ENCODE measurements at regions not wholly inside any gene's neighbourhood (a gene's known extent, or its start where the extent isn't known, plus 50 kb on each side); places are given as distances from the start of the nearest gene placed in this dataset.
"Not testable (repeated sequence)": the region's sequence is repeated elsewhere in the genome, so short reads cannot be mapped to it uniquely, and the experiment has no call there.

GRCh38 chr2:17194083-17194482 is 324.2 kb downstream of the RAD51AP2 start:
- no peak for DNase-seq
- Histone ChIP-seq H3K36me3 (ENCODE audit: insufficient read depth, low read length) (no peaks in the 10 kb centered on the region), H3K9me2 (replicated peaks; ENCODE audit: insufficient read depth, low read length) (no peaks in the 10 kb centered on the region), H3K4me3 (ENCODE audit: low read length) (no peak overlapping the region), H3K27me3 (ENCODE audit: low read length) (no peaks in the 10 kb centered on the region), H3K27ac (ENCODE audit: low read length) (no peak overlapping the region), H3K9ac (ENCODE audit: low read length) (no peak overlapping the region), H3K9me3 (ENCODE audit: low read length) (no peaks in the 10 kb centered on the region), H3K79me2 (ENCODE audit: low read length) (no peaks in the 10 kb centered on the region), H3K4me2 (ENCODE audit: low read depth, low read length, poor library complexity, severe bottlenecking) (no peak overlapping the region), H4K20me1 (ENCODE audit: insufficient read depth, low read depth, low read length) (no peaks in the 10 kb centered on the region), H3K4me1 (ENCODE audit: low read length) (peaks cover 11% of the 10 kb centered on the region), H2AFZ (ENCODE audit: low read length) (no peak overlapping the region)

- H3K9ac ChIP-seq (ENCODE audit: low read length) = not testable (repeated sequence)
Observed at GRCh38 chr2:17193433-17193890, 324.8 kb downstream of the RAD51AP2 start.

DNA sequence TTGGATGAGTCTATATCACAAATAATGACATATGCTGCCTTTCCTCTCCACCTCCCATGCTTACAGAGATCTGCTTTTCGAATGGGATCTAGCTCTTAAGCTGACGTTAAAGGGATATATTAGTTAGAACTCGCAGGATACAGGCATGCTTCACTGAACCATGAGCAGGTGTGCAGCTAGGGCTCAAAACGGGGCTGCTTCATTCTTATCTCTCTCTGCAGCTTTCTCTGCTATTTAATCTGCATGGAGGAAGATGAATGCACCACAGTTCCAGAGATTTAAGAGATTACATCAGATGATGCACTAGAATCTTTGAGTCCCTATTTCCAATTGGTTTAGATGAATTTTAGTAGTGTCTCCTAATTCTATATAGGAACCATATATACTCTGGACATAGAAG is 327.0 kb downstream of the RAD51AP2 start:
- no peak overlapping the region for H2AFZ ChIP-seq (ENCODE audit: low read length)
- no peaks in the 10 kb centered on the region for H3K27me3 ChIP-seq (ENCODE audit: low read length)
- no peaks in the 10 kb centered on the region for H4K20me1 ChIP-seq (ENCODE audit: insufficient read depth, low read depth, low read length)
- H3K9ac ChIP-seq (ENCODE audit: low read length) = no peak overlapping the region
- no peaks in the 10 kb centered on the region for H3K9me2 ChIP-seq (replicated peaks; ENCODE audit: insufficient read depth, low read length)
- no peak overlapping the region for H3K4me3 ChIP-seq (ENCODE audit: low read length)
- no peaks in the 10 kb centered on the region for H3K9me3 ChIP-seq (ENCODE audit: low read length)
- no peak for DNase-seq
- 0 out of 2 replicates have a peak overlapping the region, but pooled peaks have one; percentile 32 for H3K27ac ChIP-seq (ENCODE audit: low read length)
- H3K79me2 ChIP-seq (ENCODE audit: low read length) = no peaks in the 10 kb centered on the region
- peaks cover 11% of the 10 kb centered on the region for H3K4me1 ChIP-seq (ENCODE audit: low read length)
- H3K36me3 ChIP-seq (ENCODE audit: insufficient read depth, low read length) = no peaks in the 10 kb centered on the region
- H3K4me2 ChIP-seq (ENCODE audit: low read depth, low read length, poor library complexity, severe bottlenecking) = no peak overlapping the region

More at GRCh38 chr2:17193433-17193890, 324.8 kb downstream of the RAD51AP2 start:
- not testable (repeated sequence) for H3K9me2 ChIP-seq (replicated peaks; ENCODE audit: insufficient read depth, low read length); H2AFZ ChIP-seq (ENCODE audit: low read length); H4K20me1 ChIP-seq (ENCODE audit: insufficient read depth, low read depth, low read length); H3K79me2 ChIP-seq (ENCODE audit: low read length); H3K4me2 ChIP-seq (ENCODE audit: low read depth, low read length, poor library complexity, severe bottlenecking); H3K36me3 ChIP-seq (ENCODE audit: insufficient read depth, low read length); DNase-seq; H3K9me3 ChIP-seq (ENCODE audit: low read length); H3K27ac ChIP-seq (ENCODE audit: low read length); H3K27me3 ChIP-seq (ENCODE audit: low read length); H3K4me3 ChIP-seq (ENCODE audit: low read length)
- H3K4me1 ChIP-seq (ENCODE audit: low read length) = peaks cover 11% of the 10 kb centered on the region

GRCh38 chr2:17190527-17190926 is 327.7 kb downstream of the RAD51AP2 start:
- no peak overlapping the region for H3K9ac ChIP-seq (ENCODE audit: low read length)
- no peaks in the 10 kb centered on the region for H4K20me1 ChIP-seq (ENCODE audit: insufficient read depth, low read depth, low read length)
- H3K79me2 ChIP-seq (ENCODE audit: low read length) = no peaks in the 10 kb centered on the region
- H3K9me3 ChIP-seq (ENCODE audit: low read length) = no peaks in the 10 kb centered on the region
- no peaks in the 10 kb centered on the region for H3K36me3 ChIP-seq (ENCODE audit: insufficient read depth, low read length)
- DNase-seq = no peak
- H3K4me3 ChIP-seq (ENCODE audit: low read length) = no peak overlapping the region
- H3K9me2 ChIP-seq (replicated peaks; ENCODE audit: insufficient read depth, low read length) = no peaks in the 10 kb centered on the region
- H3K4me2 ChIP-seq (ENCODE audit: low read depth, low read length, poor library complexity, severe bottlenecking) = no peak overlapping the region
- H3K27ac ChIP-seq (ENCODE audit: low read length) = no peak overlapping the region
- H3K27me3 ChIP-seq (ENCODE audit: low read length) = no peaks in the 10 kb centered on the region
- H2AFZ ChIP-seq (ENCODE audit: low read length) = no peak overlapping the region
- H3K4me1 ChIP-seq (ENCODE audit: low read length) = peaks cover 11% of the 10 kb centered on the region

DNA sequence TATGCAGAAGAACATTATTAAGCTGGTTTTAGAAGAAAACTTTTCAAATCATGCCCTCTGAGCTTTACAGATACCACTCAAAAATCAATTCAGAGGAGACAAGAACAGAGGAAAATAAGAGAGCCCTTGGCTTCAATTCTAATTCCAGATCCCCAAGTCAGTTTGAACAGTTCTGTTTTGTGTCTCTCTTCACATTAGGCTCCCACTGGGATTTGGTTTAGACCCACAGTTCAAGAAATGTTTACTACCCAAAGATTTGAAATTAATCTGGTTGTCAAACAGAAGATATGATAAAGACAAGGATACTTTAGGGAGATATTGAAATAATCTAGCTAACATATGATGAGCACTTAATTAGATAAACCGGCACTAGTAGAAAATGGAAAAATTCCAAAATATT is 329.5 kb downstream of the RAD51AP2 start:
- H3K9me2 ChIP-seq (replicated peaks; ENCODE audit: insufficient read depth, low read length) = no peaks in the 10 kb centered on the region
- H3K4me1 ChIP-seq (ENCODE audit: low read length) = peaks cover 11% of the 10 kb centered on the region
- no peak for DNase-seq
- no peak overlapping the region for H3K9ac ChIP-seq (ENCODE audit: low read length)
- H3K9me3 ChIP-seq (ENCODE audit: low read length) = no peaks in the 10 kb centered on the region
- H3K36me3 ChIP-seq (ENCODE audit: insufficient read depth, low read length) = no peaks in the 10 kb centered on the region
- no peak overlapping the region for H2AFZ ChIP-seq (ENCODE audit: low read length)
- H3K4me2 ChIP-seq (ENCODE audit: low read depth, low read length, poor library complexity, severe bottlenecking) = no peak overlapping the region
- no peaks in the 10 kb centered on the region for H3K79me2 ChIP-seq (ENCODE audit: low read length)
- H4K20me1 ChIP-seq (ENCODE audit: insufficient read depth, low read depth, low read length) = no peaks in the 10 kb centered on the region
- no peak overlapping the region for H3K4me3 ChIP-seq (ENCODE audit: low read length)
- no peaks in the 10 kb centered on the region for H3K27me3 ChIP-seq (ENCODE audit: low read length)
- no peak overlapping the region for H3K27ac ChIP-seq (ENCODE audit: low read length)

DNA sequence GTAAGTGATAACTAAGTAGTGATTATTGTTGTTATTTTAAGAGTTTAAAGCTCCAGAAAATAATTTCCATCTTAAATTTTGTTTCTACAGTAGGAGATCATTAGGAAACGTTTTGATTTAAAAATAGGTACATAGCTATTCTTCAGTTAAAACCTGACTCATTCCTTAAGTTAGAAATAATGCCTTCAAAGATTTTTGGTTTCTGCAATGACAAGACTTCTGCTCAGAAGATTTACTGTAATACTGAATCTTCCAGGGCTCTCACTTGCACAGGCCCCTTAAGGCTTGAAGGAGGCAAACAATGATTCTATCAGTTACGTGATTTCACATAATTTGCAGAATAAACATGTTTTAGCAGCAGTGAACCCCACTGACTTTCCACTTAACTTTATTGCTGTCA is 333.7 kb downstream of the RAD51AP2 start:
- no peak overlapping the region for H2AFZ ChIP-seq (ENCODE audit: low read length)
- DNase-seq = no peak
- no peak overlapping the region for H3K27ac ChIP-seq (ENCODE audit: low read length)
- no peaks in the 10 kb centered on the region for H3K36me3 ChIP-seq (ENCODE audit: insufficient read depth, low read length)
- H3K4me1 ChIP-seq (ENCODE audit: low read length) = no peaks in the 10 kb centered on the region
- no peaks in the 10 kb centered on the region for H4K20me1 ChIP-seq (ENCODE audit: insufficient read depth, low read depth, low read length)
- H3K27me3 ChIP-seq (ENCODE audit: low read length) = no peaks in the 10 kb centered on the region
- H3K4me3 ChIP-seq (ENCODE audit: low read length) = no peak overlapping the region
- no peak overlapping the region for H3K4me2 ChIP-seq (ENCODE audit: low read depth, low read length, poor library complexity, severe bottlenecking)
- H3K9ac ChIP-seq (ENCODE audit: low read length) = no peak overlapping the region
- H3K9me2 ChIP-seq (replicated peaks; ENCODE audit: insufficient read depth, low read length) = no peaks in the 10 kb centered on the region
- no peaks in the 10 kb centered on the region for H3K9me3 ChIP-seq (ENCODE audit: low read length)
- H3K79me2 ChIP-seq (ENCODE audit: low read length) = no peaks in the 10 kb centered on the region

GRCh38 chr2:17182399-17182798 is 335.8 kb downstream of the RAD51AP2 start:
- H3K27ac ChIP-seq (ENCODE audit: low read length) = no peak overlapping the region
- DNase-seq = no peak
- H3K36me3 ChIP-seq (ENCODE audit: insufficient read depth, low read length) = no peaks in the 10 kb centered on the region
- H3K9me3 ChIP-seq (ENCODE audit: low read length) = no peaks in the 10 kb centered on the region
- H3K9ac ChIP-seq (ENCODE audit: low read length) = no peak overlapping the region
- peaks cover 3% of the 10 kb centered on the region; the same call in 1 of the 2 replicates for H3K4me1 ChIP-seq (ENCODE audit: low read length)
- no peaks in the 10 kb centered on the region for H3K27me3 ChIP-seq (ENCODE audit: low read length)
- H3K79me2 ChIP-seq (ENCODE audit: low read length) = no peaks in the 10 kb centered on the region
- no peak overlapping the region for H2AFZ ChIP-seq (ENCODE audit: low read length)
- H3K9me2 ChIP-seq (replicated peaks; ENCODE audit: insufficient read depth, low read length) = no peaks in the 10 kb centered on the region
- H4K20me1 ChIP-seq (ENCODE audit: insufficient read depth, low read depth, low read length) = no peaks in the 10 kb centered on the region
- H3K4me3 ChIP-seq (ENCODE audit: low read length) = no peak overlapping the region
- no peak overlapping the region for H3K4me2 ChIP-seq (ENCODE audit: low read depth, low read length, poor library complexity, severe bottlenecking)

GRCh38 chr2:17181051-17181752 is 337.0 kb downstream of the RAD51AP2 start:
- H3K9ac ChIP-seq (ENCODE audit: low read length) = no peak overlapping the region
- H4K20me1 ChIP-seq (ENCODE audit: insufficient read depth, low read depth, low read length) = no peaks in the 10 kb centered on the region
- no peak for DNase-seq
- no peaks in the 10 kb centered on the region for H3K9me2 ChIP-seq (replicated peaks; ENCODE audit: insufficient read depth, low read length)
- H3K27ac ChIP-seq (ENCODE audit: low read length) = no peak overlapping the region
- H3K27me3 ChIP-seq (ENCODE audit: low read length) = no peaks in the 10 kb centered on the region
- H3K4me1 ChIP-seq (ENCODE audit: low read length) = peaks cover 9% of the 10 kb centered on the region
- no peaks in the 10 kb centered on the region for H3K9me3 ChIP-seq (ENCODE audit: low read length)
- no peaks in the 10 kb centered on the region for H3K36me3 ChIP-seq (ENCODE audit: insufficient read depth, low read length)
- no peak overlapping the region for H3K4me3 ChIP-seq (ENCODE audit: low read length)
- no peak overlapping the region for H2AFZ ChIP-seq (ENCODE audit: low read length)
- no peaks in the 10 kb centered on the region for H3K79me2 ChIP-seq (ENCODE audit: low read length)
- no peak overlapping the region for H3K4me2 ChIP-seq (ENCODE audit: low read depth, low read length, poor library complexity, severe bottlenecking)
